Keratinocyte (primary cell): ENCODE measurements at regions not wholly inside any gene's neighbourhood (a gene's known extent, or its start where the extent isn't known, plus 50 kb on each side); places are given as distances from the start of the nearest gene placed in this dataset.

Experiments
- DNase-seq: peaks from one replicate; pipeline ENCODE4 v3.0.0-alpha.2; 2011; ENCODE audit warnings: low read depth, missing footprints, low spot score
- FAIRE-seq: peaks from 2 replicates; lab custom pipeline; 2011; peaks lifted over from hg19 to GRCh38; lab: Jason Lieb, UNC
- H2AFZ ChIP-seq: 2 replicates; pipeline ENCODE4 v1.6.0; 2012; ENCODE audit warnings: low read length, control low read depth, inconsistent platforms; ENCODE audit not compliant: control insufficient read depth
- H3K27ac ChIP-seq: 2 replicates; pipeline ENCODE4 v1.5.1; 2011; ENCODE audit warnings: low read length; ENCODE audit not compliant: control insufficient read depth, insufficient read depth
- H3K27me3 ChIP-seq: 3 replicates; pipeline ENCODE4 v1.6.0; 2011; ENCODE audit warnings: low read length; ENCODE audit not compliant: control insufficient read depth, insufficient read depth; ENCODE audit errors: extremely low read depth
- H3K36me3 ChIP-seq, 2 experiments: 2 replicates in 1 of 2; 3 replicates in 1 of 2; pipeline ENCODE4 v1.5.1; 2011; ENCODE audit warnings: low read length in 2 of 2, mild to moderate bottlenecking in 1 of 2; ENCODE audit not compliant: control insufficient read depth in 2 of 2, insufficient read depth in 2 of 2; ENCODE audit errors: extremely low read depth in 1 of 2
- H3K4me1 ChIP-seq: 3 replicates; pipeline ENCODE4 v1.5.1; 2011; ENCODE audit warnings: low read length; ENCODE audit not compliant: control insufficient read depth, insufficient read depth; ENCODE audit errors: extremely low read depth
- H3K4me2 ChIP-seq: 3 replicates; pipeline ENCODE4 v1.6.0; 2011; ENCODE audit warnings: low read depth, low read length; ENCODE audit not compliant: control insufficient read depth, insufficient read depth; ENCODE audit errors: extremely low read depth
- H3K4me3 ChIP-seq, 3 experiments: fragments of 200-600 bp in 1 of 3; sonication (generic) in 1 of 3; 2 replicates in 2 of 3; 3 replicates in 1 of 3; pipeline ENCODE4 v1.5.1; 2011 to 2016; ENCODE audit warnings: low read length in 3 of 3, mild to moderate bottlenecking in 3 of 3, control low read depth in 2 of 3, inconsistent platforms in 1 of 3, low read depth in 1 of 3, mixed read lengths in 1 of 3, mixed run types in 1 of 3, moderate library complexity in 1 of 3; ENCODE audit not compliant: control insufficient read depth in 2 of 3, insufficient read depth in 2 of 3; ENCODE audit errors: extremely low read depth in 1 of 3
- H3K79me2 ChIP-seq: 2 replicates; pipeline ENCODE4 v1.6.0; 2012; ENCODE audit warnings: low read length; ENCODE audit not compliant: control insufficient read depth, insufficient read depth
- H3K9ac ChIP-seq: 3 replicates; pipeline ENCODE4 v1.6.0; 2011; ENCODE audit warnings: low read length; ENCODE audit not compliant: control insufficient read depth, insufficient read depth; ENCODE audit errors: extremely low read depth
- H3K9me1 ChIP-seq: 3 replicates; pipeline ENCODE4 v1.6.0; 2011; ENCODE audit warnings: low read length; ENCODE audit not compliant: control insufficient read depth, insufficient read depth; ENCODE audit errors: extremely low read depth
- H3K9me3 ChIP-seq: 2 replicates; pipeline ENCODE4 v1.5.1; 2012; ENCODE audit warnings: low read depth, low read length; ENCODE audit not compliant: control insufficient read depth
- H4K20me1 ChIP-seq: 3 replicates; pipeline ENCODE4 v1.6.0; 2011; ENCODE audit warnings: low read length; ENCODE audit not compliant: control insufficient read depth, insufficient read depth; ENCODE audit errors: extremely low read depth
- EZH2 ChIP-seq: IDR thresholded peaks from one replicate; pipeline ENCODE4 v1.6.1; 2012; ENCODE audit warnings: inconsistent platforms, mild to moderate bottlenecking, low read length, moderate library complexity
- dilution Hi-C: fragments of 300-500 bp; cut with MboI; formaldehyde crosslinking; loops from one replicate; pipeline ENCODE4 v1.7.0; 2020; ENCODE audit warnings: low sequenced_read_pairs; ENCODE audit not compliant: extremely low pct_ligation_motif_present
- TF ChIP-seq, protein P1 (sequence below), 3 experiments: IDR thresholded peaks in 1 of 3; conservative IDR thresholded peaks in 1 of 3; optimal IDR thresholded peaks in 1 of 3; 2 replicates in 2 of 3; 3 replicates in 1 of 3; pipeline versions ENCODE3 to v1.5.1; 2011; ENCODE audit warnings: low read length in 3 of 3, mild to moderate bottlenecking in 3 of 3, moderate library complexity in 2 of 3, control low read depth in 1 of 3, inconsistent platforms in 1 of 3; ENCODE audit not compliant: insufficient read depth in 2 of 3; ENCODE audit errors: extremely low read depth in 1 of 3

DNA sequence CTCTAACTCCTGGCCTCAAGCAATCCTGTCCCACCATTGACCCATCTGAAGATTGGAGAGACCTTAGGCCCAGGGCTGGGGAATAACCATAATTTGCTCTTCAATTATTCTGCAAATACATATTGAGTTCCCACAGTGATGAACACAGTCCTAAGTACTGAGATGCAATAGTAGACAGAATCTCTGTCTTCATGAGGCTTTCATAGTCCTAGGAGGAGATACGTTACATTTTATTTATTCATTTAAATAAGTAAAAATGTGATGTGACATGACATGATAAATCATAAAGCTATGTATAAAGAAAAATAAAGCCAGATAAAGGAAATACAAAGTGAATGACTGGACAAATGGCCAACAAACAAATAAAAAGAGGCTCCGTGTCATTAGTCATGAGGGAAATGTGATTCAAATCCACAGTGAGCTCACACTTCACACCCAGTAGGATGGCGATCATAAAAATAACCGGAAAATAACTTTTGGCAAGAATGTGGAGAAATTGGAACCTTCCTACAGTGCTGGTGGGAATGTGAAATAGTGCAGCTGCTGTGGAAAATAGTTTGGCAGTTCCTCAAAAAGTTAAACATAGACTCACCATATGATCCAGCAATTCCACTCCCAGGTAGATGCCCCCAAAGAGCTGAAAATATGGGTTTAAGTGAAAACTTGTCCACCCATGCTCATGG, 52.1 kb upstream of the JCAD start:
- TF ChIP-seq EZH2, result no peak
- TF ChIP-seq, protein P1, sequence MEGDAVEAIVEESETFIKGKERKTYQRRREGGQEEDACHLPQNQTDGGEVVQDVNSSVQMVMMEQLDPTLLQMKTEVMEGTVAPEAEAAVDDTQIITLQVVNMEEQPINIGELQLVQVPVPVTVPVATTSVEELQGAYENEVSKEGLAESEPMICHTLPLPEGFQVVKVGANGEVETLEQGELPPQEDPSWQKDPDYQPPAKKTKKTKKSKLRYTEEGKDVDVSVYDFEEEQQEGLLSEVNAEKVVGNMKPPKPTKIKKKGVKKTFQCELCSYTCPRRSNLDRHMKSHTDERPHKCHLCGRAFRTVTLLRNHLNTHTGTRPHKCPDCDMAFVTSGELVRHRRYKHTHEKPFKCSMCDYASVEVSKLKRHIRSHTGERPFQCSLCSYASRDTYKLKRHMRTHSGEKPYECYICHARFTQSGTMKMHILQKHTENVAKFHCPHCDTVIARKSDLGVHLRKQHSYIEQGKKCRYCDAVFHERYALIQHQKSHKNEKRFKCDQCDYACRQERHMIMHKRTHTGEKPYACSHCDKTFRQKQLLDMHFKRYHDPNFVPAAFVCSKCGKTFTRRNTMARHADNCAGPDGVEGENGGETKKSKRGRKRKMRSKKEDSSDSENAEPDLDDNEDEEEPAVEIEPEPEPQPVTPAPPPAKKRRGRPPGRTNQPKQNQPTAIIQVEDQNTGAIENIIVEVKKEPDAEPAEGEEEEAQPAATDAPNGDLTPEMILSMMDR (optimal IDR thresholded peaks at IDR 0.05 in 1 of 3, IDR thresholded peaks at IDR 0.05 in 1 of 3, conservative IDR thresholded peaks at IDR 0.05 in 1 of 3; ENCODE audit: extremely low read depth in 1 of 3, insufficient read depth in 2 of 3, low read length in 3 of 3), result no peak

More for the DNA sequence above, 52.1 kb upstream of the JCAD start:
- DNase-seq, result no peak
- Histone ChIP-seq H3K9ac (no peak overlapping the region), H3K9me3 (no peaks in the 10 kb centered on the region), H3K4me3 (no peak overlapping the region), H3K27me3 (peaks cover 13% of the 10 kb centered on the region), H3K9me1 (no peaks in the 10 kb centered on the region), H3K4me2 (no peak overlapping the region), H3K27ac (no peak overlapping the region), H3K36me3 (no peaks in the 10 kb centered on the region), H3K4me1 (no peaks in the 10 kb centered on the region), H3K79me2 (no peaks in the 10 kb centered on the region), H4K20me1 (no peaks in the 10 kb centered on the region), H2AFZ (no peak overlapping the region)
- dilution Hi-C loops, result no loop called here
- no peak for FAIRE-seq
